ENCODE measurements at regions not wholly inside any gene's neighbourhood (a gene's known extent, or its start where the extent isn't known, plus 50 kb on each side); places are given as distances from the start of the nearest gene placed in this dataset.

DNA sequence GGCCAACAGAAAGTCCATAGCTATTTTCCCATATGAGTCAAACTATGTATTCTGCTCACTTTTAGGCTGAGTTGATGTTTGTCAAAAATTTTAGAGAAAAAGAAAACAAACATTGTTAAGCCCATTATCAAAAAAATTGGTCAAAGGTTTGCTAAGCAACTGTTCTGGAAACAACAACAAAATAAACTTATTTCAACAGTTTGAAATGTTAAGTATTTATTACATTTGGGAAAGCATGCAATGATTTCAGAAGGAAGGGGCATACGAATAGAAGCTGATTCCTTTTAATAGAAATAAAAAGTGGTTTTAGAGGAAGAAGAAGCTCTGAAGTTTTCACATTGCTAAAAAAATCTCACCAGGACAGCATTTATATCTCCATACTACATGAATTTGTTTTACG, 1837.5 kb upstream of the CELF4 start:
- Histone ChIP-seq H3K27ac (no peak overlapping the region), H3K27me3 (ENCODE audit: low read depth) (no peaks in the 10 kb centered on the region), H3K4me1 (no peaks in the 10 kb centered on the region), H3K36me3 (no peaks in the 10 kb centered on the region), H3K4me3 (no peak overlapping the region), H3K9me3 (no peaks in the 10 kb centered on the region)
- no peak for DNase-seq
- ATAC-seq = no peak
- intact Hi-C loops (cut with DNase I) = no loop called here
- TF ChIP-seq, protein P1, sequence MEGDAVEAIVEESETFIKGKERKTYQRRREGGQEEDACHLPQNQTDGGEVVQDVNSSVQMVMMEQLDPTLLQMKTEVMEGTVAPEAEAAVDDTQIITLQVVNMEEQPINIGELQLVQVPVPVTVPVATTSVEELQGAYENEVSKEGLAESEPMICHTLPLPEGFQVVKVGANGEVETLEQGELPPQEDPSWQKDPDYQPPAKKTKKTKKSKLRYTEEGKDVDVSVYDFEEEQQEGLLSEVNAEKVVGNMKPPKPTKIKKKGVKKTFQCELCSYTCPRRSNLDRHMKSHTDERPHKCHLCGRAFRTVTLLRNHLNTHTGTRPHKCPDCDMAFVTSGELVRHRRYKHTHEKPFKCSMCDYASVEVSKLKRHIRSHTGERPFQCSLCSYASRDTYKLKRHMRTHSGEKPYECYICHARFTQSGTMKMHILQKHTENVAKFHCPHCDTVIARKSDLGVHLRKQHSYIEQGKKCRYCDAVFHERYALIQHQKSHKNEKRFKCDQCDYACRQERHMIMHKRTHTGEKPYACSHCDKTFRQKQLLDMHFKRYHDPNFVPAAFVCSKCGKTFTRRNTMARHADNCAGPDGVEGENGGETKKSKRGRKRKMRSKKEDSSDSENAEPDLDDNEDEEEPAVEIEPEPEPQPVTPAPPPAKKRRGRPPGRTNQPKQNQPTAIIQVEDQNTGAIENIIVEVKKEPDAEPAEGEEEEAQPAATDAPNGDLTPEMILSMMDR (IDR thresholded peaks at IDR 0.05) = no peak

DNA sequence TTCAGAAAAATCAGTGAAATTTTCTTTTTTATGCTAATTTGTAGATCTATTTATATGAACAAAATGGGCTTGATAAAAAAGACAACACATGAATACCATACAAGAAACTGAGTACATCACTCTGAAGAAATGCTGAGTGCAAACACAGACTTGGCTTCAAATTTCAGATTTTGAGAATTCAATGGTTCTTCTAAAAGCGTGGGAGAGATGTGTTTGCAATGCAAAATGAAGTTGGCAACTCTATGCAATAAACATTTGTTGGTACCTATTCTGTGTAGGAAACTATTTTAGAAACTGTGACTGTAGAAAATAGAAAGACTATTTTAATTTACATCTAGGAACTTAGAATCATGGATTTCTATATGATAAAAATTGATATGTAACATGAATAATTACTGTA, 1834.1 kb upstream of the CELF4 start:
- ATAC-seq (no peak), DNase-seq (no peak)
- peaks cover 3% of the 10 kb centered on the region for H3K9me3 ChIP-seq
- no peaks in the 10 kb centered on the region for H3K4me1 ChIP-seq
- intact Hi-C loops (cut with DNase I) = no loop called here
- TF ChIP-seq, protein P1 (IDR thresholded peaks at IDR 0.05) = no peak
- H3K27me3 ChIP-seq (ENCODE audit: low read depth) = no peaks in the 10 kb centered on the region
- H3K36me3 ChIP-seq = no peaks in the 10 kb centered on the region
- no peak overlapping the region for H3K27ac ChIP-seq
- no peak overlapping the region for H3K4me3 ChIP-seq

DNA sequence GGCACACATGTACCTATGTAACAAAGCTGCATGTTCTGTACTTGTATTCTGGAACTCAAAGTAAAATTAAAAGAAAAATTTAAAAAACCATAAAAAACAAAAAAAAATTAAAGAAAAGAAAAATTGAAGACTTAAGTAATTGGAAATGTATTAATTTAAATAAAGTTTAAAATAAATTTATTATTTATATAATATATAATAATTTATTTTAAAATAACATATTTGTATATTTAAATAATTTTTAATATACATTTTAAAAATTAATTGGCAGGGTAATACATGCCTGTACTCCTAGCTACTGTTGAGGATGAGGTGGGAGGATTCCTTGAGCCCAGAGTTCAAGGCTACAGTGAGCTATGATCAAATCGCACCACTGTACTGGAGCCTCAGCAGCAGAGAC, 1830.6 kb upstream of the CELF4 start:
- no peaks in the 10 kb centered on the region for H3K36me3 ChIP-seq
- H3K9me3 ChIP-seq = peaks cover 4% of the 10 kb centered on the region
- ATAC-seq (no peak), DNase-seq (no peak)
- intact Hi-C loops (cut with DNase I) = no loop called here
- no peaks in the 10 kb centered on the region for H3K4me1 ChIP-seq
- TF ChIP-seq, protein P1 (IDR thresholded peaks at IDR 0.05) = no peak
- no peak overlapping the region for H3K27ac ChIP-seq
- no peaks in the 10 kb centered on the region for H3K27me3 ChIP-seq (ENCODE audit: low read depth)
- no peak overlapping the region for H3K4me3 ChIP-seq

DNA sequence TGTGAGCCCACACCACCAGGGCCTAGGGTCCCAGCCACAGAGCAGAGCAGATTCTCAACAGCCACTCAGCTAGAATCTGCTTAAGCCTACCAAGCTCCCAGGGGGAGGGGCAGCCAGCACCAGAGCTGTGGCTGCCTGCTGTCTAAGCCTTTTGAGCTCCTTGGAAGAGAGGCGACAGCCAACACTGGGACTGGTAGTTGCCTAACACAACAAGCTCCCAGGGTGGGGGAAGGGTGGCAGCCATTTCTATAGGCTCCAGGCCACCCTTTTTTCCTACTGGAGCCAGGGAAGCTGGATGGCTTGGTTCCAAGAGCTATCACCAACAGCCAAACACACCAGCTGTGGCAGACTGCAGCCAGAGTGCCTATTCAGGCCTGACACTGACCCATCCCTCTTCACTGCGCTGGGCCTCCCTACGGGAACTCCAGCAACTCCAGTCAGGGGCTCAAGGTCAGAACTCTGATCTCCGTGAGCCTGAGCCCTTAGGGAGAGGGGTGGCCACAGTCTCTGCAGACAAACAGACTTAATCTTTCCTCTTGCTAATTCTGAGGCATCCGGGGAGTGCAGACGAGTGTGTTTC, 1824.3 kb upstream of the CELF4 start:
- TF ChIP-seq, protein P1 (IDR thresholded peaks at IDR 0.05) = no peak
- no peaks in the 10 kb centered on the region for H3K27me3 ChIP-seq (ENCODE audit: low read depth)
- H3K9me3 ChIP-seq = peaks cover 4% of the 10 kb centered on the region
- no peak for ATAC-seq
- no peak overlapping the region for H3K27ac ChIP-seq
- no peak overlapping the region for H3K4me3 ChIP-seq
- no peaks in the 10 kb centered on the region for H3K36me3 ChIP-seq
- H3K4me1 ChIP-seq = no peaks in the 10 kb centered on the region
- intact Hi-C loops (cut with DNase I) = no loop called here
- DNase-seq = no peak

DNA sequence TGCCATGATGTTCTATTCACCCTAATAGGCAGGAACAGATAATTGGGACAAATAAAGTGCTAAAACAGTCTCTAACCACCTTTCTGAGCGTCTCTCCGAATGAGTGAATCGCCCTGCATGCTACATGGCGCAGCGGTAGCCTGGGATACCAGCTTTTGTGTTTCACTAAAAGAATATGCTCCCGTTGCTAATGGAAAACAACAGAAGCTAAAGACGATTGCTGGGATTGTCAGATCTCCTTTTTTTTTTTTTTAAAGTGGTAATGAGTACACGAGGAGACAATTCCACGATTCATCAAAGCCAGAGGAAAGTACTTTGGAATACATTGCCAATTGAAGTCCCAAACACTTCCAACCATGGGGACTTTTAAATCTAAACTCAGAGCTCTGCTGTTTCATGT, 1815.3 kb upstream of the CELF4 start:
- ATAC-seq (no peak), DNase-seq (no peak)
- H3K27me3 ChIP-seq (ENCODE audit: low read depth) = no peaks in the 10 kb centered on the region
- H3K4me1 ChIP-seq = no peaks in the 10 kb centered on the region
- H3K9me3 ChIP-seq = no peaks in the 10 kb centered on the region
- no peak overlapping the region for H3K4me3 ChIP-seq
- intact Hi-C loops (cut with DNase I) = no loop called here
- no peaks in the 10 kb centered on the region for H3K36me3 ChIP-seq
- no peak overlapping the region for H3K27ac ChIP-seq
- TF ChIP-seq, protein P1 (IDR thresholded peaks at IDR 0.05) = no peak
